Osteoblast (primary cell): ENCODE measurements at regions not wholly inside any gene's neighbourhood (a gene's known extent, or its start where the extent isn't known, plus 50 kb on each side); places are given as distances from the start of the nearest gene placed in this dataset.

ENCODE experiments used
- DNase-seq: peaks from one replicate; pipeline ENCODE4 v3.0.0; 2011; ENCODE audit warnings: low spot score, mixed read lengths; ENCODE audit not compliant: insufficient read length; ENCODE audit errors: missing footprints
- H2AFZ ChIP-seq: 2 replicates; pipeline ENCODE4 v1.6.0; 2011; ENCODE audit warnings: mild to moderate bottlenecking, low read length
- H3K27ac ChIP-seq: 2 replicates; pipeline ENCODE4 v1.5.1; 2011; ENCODE audit warnings: mild to moderate bottlenecking, low read depth, low read length, moderate library complexity
- H3K27me3 ChIP-seq: 2 replicates; pipeline ENCODE4 v1.6.0; 2012; ENCODE audit warnings: mild to moderate bottlenecking, control low read depth, inconsistent platforms, low read length, moderate library complexity; ENCODE audit not compliant: insufficient read depth
- H3K36me3 ChIP-seq: 2 replicates; pipeline ENCODE4 v1.5.1; 2011; ENCODE audit warnings: mild to moderate bottlenecking, low read length, control low read depth, moderate library complexity; ENCODE audit not compliant: insufficient read depth
- H3K4me1 ChIP-seq: 2 replicates; pipeline ENCODE4 v1.5.1; 2011; ENCODE audit warnings: mild to moderate bottlenecking, low read length, control low read depth, moderate library complexity; ENCODE audit not compliant: insufficient read depth
- H3K4me2 ChIP-seq: 2 replicates; pipeline ENCODE4 v1.6.0; 2011; ENCODE audit warnings: mild to moderate bottlenecking, low read length; ENCODE audit not compliant: insufficient read depth
- H3K4me3 ChIP-seq: fragments of 200-600 bp; sonication (generic); 3 replicates; pipeline ENCODE4 v1.5.1; 2012; ENCODE audit warnings: mild to moderate bottlenecking, low read length, inconsistent platforms; ENCODE audit not compliant: insufficient read depth
- H3K79me2 ChIP-seq: 2 replicates; pipeline ENCODE4 v1.6.0; 2012; ENCODE audit warnings: mild to moderate bottlenecking, low read length, control low read depth, inconsistent platforms; ENCODE audit not compliant: insufficient read depth
- H3K9me3 ChIP-seq: 2 replicates; pipeline ENCODE4 v1.5.1; 2011; ENCODE audit warnings: low read depth, low read length, control low read depth
- H4K20me1 ChIP-seq: 2 replicates; pipeline ENCODE4 v1.6.0; 2012; ENCODE audit warnings: mild to moderate bottlenecking, low read length, control low read depth; ENCODE audit not compliant: insufficient read depth
- TF ChIP-seq, protein P1 (sequence below): IDR thresholded peaks from 2 replicates; pipeline ENCODE4 v1.5.1; 2011; ENCODE audit warnings: mild to moderate bottlenecking, low read depth, low read length, moderate library complexity; ENCODE audit errors: extremely low read depth

DNA sequence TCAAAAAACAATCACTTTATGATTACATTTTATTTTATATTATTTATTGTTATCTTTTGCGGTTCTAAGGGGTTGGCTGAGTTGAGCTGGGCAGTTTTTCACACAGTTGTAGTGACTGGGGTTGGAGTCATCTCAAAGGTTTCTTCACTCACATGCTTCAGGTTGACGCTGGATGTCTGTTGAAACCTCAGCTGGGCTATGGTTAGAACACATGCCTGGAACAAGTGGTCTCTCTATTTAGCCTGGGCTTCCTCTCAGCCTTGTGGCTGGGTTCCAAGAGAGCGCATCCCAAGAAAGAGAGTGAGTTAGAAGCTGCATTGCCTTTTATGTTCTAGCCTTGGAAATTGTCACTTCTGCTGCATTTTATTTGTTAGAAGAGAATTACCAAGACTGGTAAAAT lies 87.4 kb downstream of the CBLL2 start:
- Histone ChIP-seq H4K20me1 (no peaks in the 10 kb centered on the region), H2AFZ (no peak overlapping the region), H3K4me1 (peaks cover 4% of the 10 kb centered on the region), H3K36me3 (no peaks in the 10 kb centered on the region), H3K27me3 (no peaks in the 10 kb centered on the region), H3K27ac (no peak overlapping the region), H3K9me3 (no peaks in the 10 kb centered on the region), H3K4me2 (no peak overlapping the region), H3K79me2 (no peaks in the 10 kb centered on the region), H3K4me3 (no peak overlapping the region)
- DNase-seq: no peak
- TF ChIP-seq, protein P1, sequence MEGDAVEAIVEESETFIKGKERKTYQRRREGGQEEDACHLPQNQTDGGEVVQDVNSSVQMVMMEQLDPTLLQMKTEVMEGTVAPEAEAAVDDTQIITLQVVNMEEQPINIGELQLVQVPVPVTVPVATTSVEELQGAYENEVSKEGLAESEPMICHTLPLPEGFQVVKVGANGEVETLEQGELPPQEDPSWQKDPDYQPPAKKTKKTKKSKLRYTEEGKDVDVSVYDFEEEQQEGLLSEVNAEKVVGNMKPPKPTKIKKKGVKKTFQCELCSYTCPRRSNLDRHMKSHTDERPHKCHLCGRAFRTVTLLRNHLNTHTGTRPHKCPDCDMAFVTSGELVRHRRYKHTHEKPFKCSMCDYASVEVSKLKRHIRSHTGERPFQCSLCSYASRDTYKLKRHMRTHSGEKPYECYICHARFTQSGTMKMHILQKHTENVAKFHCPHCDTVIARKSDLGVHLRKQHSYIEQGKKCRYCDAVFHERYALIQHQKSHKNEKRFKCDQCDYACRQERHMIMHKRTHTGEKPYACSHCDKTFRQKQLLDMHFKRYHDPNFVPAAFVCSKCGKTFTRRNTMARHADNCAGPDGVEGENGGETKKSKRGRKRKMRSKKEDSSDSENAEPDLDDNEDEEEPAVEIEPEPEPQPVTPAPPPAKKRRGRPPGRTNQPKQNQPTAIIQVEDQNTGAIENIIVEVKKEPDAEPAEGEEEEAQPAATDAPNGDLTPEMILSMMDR: no peak

DNA sequence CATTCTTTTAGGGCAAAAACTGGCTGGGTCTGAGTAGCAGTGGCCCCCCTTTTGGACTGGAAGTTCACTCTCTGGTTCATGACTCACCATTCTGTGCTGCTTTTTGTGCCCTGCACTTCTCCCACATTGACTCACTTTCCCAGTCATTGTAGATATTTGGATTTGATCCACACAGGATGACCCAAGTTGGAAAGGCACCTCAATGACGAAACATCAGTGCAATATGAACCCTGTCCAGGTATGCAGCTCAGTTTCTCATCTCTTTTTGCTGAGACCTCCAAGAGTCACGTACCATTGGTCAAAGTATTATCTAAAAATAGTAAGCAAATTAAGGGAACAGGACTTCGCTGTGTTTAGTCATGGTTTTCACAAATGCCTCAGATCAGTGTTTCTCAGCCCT lies 92.7 kb downstream of the CBLL2 start:
- DNase-seq: peak; percentile 77
- H3K9me3 ChIP-seq: no peaks in the 10 kb centered on the region
- H3K36me3 ChIP-seq: no peaks in the 10 kb centered on the region
- H4K20me1 ChIP-seq: no peaks in the 10 kb centered on the region
- TF ChIP-seq, protein P1: no peak
- peaks cover 5% of the 10 kb centered on the region for H3K4me1 ChIP-seq
- H3K27me3 ChIP-seq: no peaks in the 10 kb centered on the region
- no peak overlapping the region for H2AFZ ChIP-seq
- H3K27ac ChIP-seq: peak overlapping the region; percentile 18
- H3K4me3 ChIP-seq: no peak overlapping the region
- H3K79me2 ChIP-seq: no peaks in the 10 kb centered on the region
- H3K4me2 ChIP-seq: no peak overlapping the region

DNA sequence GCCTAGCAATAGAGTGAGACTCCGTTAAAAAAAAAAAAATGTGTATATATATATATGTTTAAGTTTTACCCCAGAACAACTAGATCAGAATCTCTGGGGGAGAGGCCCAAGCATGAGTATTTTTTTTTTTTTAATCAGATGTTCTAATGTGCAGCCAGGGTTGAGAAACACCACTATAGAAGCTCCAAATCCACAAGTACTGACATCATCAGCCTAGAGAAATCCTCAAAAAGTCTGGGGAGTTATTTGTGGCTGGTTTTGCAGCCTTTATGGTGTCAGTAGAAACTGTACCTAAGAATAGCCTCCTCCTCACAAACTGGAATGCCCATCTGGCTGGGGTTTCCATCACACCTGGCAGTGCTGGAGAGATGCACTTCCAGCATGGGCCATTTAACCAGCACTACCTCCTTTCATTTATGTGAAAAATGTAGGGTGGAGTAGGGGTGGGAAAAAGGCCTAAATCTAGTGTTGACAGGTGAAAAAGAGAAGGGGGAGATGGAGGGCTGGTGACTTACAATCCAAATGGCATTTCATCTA lies 93.5 kb downstream of the CBLL2 start:
- no peaks in the 10 kb centered on the region for H3K9me3 ChIP-seq
- H2AFZ ChIP-seq: no peak overlapping the region
- H3K79me2 ChIP-seq: no peaks in the 10 kb centered on the region
- H3K36me3 ChIP-seq: no peaks in the 10 kb centered on the region
- H3K27me3 ChIP-seq: no peaks in the 10 kb centered on the region
- TF ChIP-seq, protein P1: no peak
- H3K4me1 ChIP-seq: peaks cover 5% of the 10 kb centered on the region
- no peak for DNase-seq
- no peak overlapping the region for H3K4me2 ChIP-seq
- H4K20me1 ChIP-seq: no peaks in the 10 kb centered on the region
- H3K4me3 ChIP-seq: no peak overlapping the region
- H3K27ac ChIP-seq: no peak overlapping the region

DNA sequence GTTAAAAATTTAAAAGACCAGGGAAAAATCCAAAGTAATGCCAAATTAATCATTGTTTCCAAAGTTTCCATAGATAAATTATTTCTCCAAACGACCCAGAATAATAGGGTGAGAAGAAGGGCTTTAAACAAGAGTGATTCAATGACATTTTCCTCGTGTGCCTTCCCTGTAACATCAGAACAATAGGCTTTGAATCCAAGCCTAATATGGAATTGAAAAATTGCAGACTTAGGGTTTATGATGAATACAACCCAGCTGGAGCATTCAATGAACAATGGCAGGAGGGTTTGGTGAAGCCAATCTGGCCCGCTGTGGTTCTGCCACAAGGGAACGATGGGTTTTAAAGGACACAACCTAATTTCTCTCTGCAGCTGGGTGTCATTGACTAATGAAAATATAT lies 94.2 kb downstream of the CBLL2 start:
- H3K27ac ChIP-seq: no peak overlapping the region
- H3K27me3 ChIP-seq: no peaks in the 10 kb centered on the region
- no peaks in the 10 kb centered on the region for H3K9me3 ChIP-seq
- TF ChIP-seq, protein P1: no peak
- H2AFZ ChIP-seq: no peak overlapping the region
- no peaks in the 10 kb centered on the region for H4K20me1 ChIP-seq
- no peak for DNase-seq
- no peaks in the 10 kb centered on the region for H3K79me2 ChIP-seq
- H3K36me3 ChIP-seq: no peaks in the 10 kb centered on the region
- no peak overlapping the region for H3K4me2 ChIP-seq
- H3K4me3 ChIP-seq: no peak overlapping the region
- H3K4me1 ChIP-seq: peaks cover 5% of the 10 kb centered on the region
